HG02623 (cell line): ENCODE measurements at regions not wholly inside any gene's neighbourhood (a gene's known extent, or its start where the extent isn't known, plus 50 kb on each side); places are given as distances from the start of the nearest gene placed in this dataset.
A peak's percentile ranks its signal among the peaks of the same experiment; 100 is the strongest.

Experiments
- ATAC-seq: cut with Tn5 transposase; IDR thresholded peaks from one replicate; pipeline ENCODE4 v1.9.1; 2021; ENCODE audit warnings: moderate library complexity; ENCODE audit not compliant: unreplicated experiment

- ATAC-seq, result no peak
Observed at GRCh38 chr3:182608832-182609231, 184.5 kb upstream of the ATP11B start.

GRCh38 chr3:182609575-182610156 lies 183.6 kb upstream of the ATP11B start:
- no peak for ATAC-seq

DNA sequence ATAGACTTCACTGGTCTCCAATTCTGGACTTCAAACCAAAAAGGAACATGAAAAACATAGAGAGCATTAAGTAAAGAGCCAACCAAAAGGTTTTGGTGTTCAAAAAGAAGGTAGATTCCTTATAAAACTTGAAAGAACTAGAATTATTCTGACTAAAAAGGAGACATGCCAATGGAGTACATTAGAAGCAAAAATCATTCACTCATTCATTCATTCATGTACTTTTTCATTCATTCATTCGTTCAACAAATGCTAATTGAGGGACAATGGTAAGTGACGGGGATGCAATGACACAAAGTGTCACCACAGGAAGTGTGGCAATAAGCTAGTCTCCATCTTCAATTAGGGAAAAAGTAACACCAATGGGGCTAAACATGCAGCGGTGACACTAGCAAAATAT lies 181.0 kb upstream of the ATP11B start:
- ATAC-seq, result no peak

GRCh38 chr3:182617500-182617899 lies 175.8 kb upstream of the ATP11B start:
- no peak for ATAC-seq

DNA sequence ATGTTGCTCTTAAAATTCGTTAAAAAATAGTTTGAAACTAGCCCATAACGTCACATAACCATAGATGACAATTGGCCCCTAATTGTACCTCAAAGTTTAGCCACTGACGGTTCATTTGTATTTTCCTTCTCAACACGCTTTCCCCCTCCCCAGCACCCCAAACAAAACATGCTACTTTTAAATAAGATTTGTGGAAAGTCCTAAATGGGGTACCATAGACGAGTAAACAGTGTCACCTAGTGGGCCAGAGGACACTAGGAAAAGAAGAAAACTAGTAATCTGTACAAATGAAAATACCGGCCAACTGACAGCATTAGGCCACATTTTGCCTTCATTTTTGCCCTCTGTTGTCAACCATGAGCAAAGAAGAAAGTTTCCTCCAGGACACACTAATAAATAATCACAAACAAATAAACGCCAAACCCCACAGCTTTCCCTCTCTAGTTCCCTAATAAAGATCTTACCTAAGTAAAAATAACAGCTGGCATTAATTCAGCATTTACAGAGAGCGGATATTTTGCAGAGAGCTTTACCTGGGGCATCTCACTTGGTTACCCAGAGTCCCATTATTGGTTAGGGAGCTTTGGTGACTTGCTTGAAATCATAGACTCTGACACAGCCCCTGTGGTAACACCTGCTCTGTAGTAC lies 175.1 kb upstream of the ATP11B start:
- ATAC-seq, result peak; percentile 41

GRCh38 chr3:182618981-182619591 lies 174.2 kb upstream of the ATP11B start:
- ATAC-seq, result no peak

- no peak for ATAC-seq
Observed at GRCh38 chr3:182620723-182621434, 172.4 kb upstream of the ATP11B start.

- ATAC-seq, result no peak
Observed at GRCh38 chr3:182621435-182622240, 171.7 kb upstream of the ATP11B start.

DNA sequence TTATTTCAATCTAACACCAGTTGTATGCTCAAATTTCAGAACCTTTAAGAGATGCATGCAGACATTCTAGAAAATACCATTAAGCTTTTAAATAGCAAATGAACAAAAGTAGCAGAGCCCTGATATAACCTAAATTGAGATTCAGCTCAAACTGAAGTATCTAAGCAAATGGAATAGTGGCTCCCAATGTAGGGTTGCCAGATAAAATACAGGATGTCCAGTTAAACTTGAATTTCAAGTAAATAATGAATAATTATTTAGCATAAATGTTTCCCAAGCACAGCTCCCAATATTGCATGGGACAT lies 171.1 kb upstream of the ATP11B start:
- ATAC-seq, result no peak

- ATAC-seq, result no peak
Observed at GRCh38 chr3:182626484-182627467, 166.5 kb upstream of the ATP11B start.

GRCh38 chr3:182628531-182628930 lies 164.8 kb upstream of the ATP11B start:
- ATAC-seq, result no peak

GRCh38 chr3:182629521-182629920 lies 163.8 kb upstream of the ATP11B start:
- ATAC-seq, result no peak

GRCh38 chr3:182631183-182632076 lies 161.9 kb upstream of the ATP11B start:
- ATAC-seq, result no peak

GRCh38 chr3:182632077-182632393 lies 161.3 kb upstream of the ATP11B start:
- no peak for ATAC-seq

- ATAC-seq, result no peak
Observed at GRCh38 chr3:182633186-182633585, 160.1 kb upstream of the ATP11B start.

GRCh38 chr3:182636646-182637045 lies 156.7 kb upstream of the ATP11B start:
- ATAC-seq, result no peak

DNA sequence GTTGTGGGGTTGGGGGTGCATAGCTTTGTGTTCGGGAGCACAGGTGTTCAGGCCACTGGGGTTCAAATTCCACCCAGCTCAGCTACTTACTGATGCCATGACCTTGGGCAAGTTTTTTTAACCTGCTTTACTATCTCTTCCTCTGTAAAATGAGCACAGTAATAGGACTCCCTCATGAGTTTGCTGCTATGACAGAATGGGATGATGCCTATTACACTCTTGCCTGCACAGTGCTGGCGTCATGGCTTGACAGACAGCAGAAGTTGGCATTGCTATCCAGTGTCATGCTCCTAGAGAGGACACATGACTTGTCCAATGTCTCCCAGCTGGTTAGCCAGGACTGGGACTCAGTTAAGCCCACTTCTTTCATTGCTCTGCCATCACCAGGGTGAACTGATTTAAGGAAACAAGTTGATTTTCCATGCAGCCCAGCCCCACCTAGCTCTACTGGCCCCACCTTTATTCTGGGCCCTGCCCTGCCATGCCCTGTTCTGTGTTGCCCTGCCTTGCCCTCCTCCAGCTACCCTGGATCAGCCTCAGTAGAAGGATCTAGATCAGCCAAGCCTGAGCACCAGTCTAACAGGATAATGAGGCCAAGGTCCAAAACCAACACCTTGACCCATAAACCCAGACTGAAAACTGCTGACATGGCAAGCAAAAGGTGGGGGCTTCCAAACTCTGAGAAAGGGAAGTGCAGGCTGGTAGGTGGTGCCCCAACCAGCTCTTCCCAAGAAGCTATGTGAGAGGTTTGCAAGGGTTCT lies 155.8 kb upstream of the ATP11B start:
- no peak for ATAC-seq

- ATAC-seq, result no peak
Observed at GRCh38 chr3:182644013-182644412, 149.3 kb upstream of the ATP11B start.
